ENCODE measurements at regions not wholly inside any gene's neighbourhood (a gene's known extent, or its start where the extent isn't known, plus 50 kb on each side); places are given as distances from the start of the nearest gene placed in this dataset.
"Not testable (repeated sequence)": the region's sequence is repeated elsewhere in the genome, so short reads cannot be mapped to it uniquely, and the experiment has no call there.

DNA sequence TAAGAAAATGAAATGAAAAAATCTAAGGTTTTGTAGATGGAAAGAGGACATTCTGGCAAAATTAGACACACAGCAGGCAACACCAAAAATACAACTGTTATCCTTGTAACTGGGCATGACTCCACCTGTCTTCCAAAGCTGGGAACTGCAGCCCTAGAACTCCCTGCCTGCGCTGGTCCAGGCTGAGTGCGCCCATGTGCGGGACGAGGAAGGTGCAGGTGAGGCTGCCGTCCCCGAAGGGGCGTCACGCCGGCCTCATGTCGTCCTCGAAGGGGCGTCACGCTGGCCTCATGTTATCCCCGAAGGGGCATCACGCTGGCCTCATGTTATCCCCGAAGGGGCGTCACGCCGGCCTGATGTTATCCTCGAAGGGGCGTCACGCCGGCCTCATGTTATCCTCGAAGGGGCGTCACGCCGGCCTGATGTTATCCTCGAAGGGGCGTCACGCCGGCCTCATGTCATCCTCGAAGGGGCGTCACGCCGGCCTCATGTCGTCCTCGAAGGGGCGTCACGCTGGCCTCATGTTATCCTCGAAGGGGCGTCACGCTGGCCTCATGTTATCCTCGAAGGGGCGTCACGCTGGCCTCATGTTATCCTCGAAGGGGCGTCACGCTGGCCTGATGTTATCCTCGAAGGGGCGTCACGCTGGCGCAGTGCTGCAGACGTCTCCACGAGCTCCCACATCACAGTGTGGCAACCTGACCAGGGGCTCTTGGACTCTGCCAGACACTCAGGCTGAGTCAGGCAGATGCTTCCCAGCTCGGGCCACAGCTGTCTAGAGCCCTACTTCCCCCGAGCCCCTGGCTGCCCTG is 100.3 kb upstream of the SALL3 start:
- DNase-seq (ENCODE audit: low spot score), result not testable (repeated sequence)

DNA sequence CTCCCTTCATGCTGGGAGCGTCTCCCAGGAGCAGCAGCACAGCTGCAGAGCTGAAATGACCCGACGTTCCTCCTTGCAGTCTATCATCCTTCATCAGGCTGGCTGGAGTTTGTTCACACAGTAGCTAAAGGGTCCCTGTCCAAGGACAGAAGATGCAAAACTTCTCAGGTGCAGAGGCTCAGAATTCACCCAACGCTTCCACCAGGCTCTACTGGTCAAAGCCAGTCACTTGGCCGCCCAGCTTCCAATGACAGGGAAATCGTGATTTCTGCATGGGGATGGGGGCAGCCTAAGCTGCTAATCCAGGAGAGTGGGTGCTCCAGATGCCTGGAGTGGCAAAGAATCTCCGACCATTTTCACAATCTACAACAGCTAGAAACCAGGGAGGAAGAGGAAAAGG is 97.0 kb upstream of the SALL3 start:
- DNase-seq (ENCODE audit: low spot score), result no peak

DNA sequence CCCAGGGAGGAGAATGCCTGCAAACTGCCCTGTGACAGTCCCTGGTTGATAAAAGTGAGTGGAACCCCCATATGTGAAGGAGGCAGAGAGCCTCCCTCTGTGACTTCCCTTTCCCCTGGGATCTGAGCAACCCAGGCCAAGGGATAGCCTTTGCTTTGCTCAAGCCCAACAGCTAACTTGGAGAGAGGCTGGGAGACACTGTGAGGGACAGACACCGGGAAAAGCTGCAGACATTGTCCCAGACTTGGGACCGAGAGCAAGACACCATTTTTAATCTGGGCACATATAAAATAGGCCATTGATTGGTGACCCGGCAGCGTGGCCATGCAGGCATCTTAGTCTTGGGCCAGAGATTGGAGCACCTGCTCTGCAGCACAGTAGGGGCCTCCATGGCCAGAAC is 96.1 kb upstream of the SALL3 start:
- no peak for DNase-seq (ENCODE audit: low spot score)

- no peak for DNase-seq (ENCODE audit: low spot score)
Observed at GRCh38 chr18:78884502-78884901, 95.1 kb upstream of the SALL3 start.

DNA sequence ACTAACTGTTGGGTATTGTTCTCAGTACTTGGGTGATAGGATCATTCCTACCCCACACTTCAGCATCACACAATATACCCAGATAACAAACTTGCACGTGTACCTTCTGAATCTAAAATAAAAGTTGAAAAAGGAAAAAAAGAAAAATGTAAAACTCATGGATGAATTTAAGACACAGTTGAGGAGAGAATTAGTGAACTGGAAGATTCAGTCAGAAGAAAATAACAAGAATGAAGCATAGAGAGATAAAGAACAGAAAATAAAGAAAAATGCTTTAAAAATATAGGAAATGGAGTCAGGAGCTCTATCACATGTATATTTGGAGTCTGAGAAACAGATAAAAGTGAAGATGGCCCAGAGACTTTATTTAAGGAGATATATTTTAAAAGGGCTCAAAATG is 90.4 kb upstream of the SALL3 start:
- no peak for DNase-seq (ENCODE audit: low spot score)

GRCh38 chr18:78890388-78890787 is 89.2 kb upstream of the SALL3 start:
- no peak for DNase-seq (ENCODE audit: low spot score)

GRCh38 chr18:78891185-78891762 is 88.3 kb upstream of the SALL3 start:
- no peak for DNase-seq (ENCODE audit: low spot score)

DNA sequence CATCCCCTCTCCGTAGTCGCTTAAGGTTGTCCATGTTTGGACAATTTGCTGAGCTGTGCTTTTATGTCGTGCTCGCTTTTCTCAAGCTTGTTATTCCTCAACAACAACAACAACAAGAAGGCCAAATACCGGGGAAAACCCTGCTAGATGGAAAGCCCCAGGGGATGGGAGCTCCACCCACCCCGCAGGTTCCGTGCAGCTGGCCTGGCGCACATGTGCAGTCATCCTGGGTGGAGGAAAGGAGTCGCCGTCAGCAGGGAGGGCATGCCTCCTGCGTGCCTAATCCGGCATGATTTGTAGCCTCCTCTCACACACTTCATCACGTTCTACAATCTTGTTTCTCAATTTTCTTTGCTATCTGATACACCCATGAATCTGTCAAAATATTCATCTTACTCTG is 87.4 kb upstream of the SALL3 start:
- DNase-seq (ENCODE audit: low spot score), result no peak

DNA sequence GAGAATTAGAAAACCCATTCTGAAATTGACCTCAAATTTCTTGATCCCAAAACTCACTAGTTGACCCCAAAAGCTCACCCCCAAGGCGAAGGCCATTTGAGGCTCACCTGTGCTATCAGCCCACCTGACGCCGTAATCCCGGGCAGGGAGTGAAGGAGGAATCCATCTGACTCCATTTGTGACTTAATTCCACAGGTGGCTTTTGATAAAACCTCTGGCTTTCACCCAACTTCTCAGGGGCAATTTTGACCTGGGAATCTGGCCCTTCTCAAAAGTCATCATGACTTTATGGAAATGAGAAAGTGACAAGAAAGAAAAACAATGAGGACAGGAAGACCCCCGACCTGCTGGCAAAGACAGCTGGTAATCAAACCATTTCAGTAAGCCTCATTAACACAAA is 86.9 kb upstream of the SALL3 start:
- DNase-seq (ENCODE audit: low spot score), result no peak

GRCh38 chr18:78893281-78894032 is 86.2 kb upstream of the SALL3 start:
- DNase-seq (ENCODE audit: low spot score), result no peak

DNA sequence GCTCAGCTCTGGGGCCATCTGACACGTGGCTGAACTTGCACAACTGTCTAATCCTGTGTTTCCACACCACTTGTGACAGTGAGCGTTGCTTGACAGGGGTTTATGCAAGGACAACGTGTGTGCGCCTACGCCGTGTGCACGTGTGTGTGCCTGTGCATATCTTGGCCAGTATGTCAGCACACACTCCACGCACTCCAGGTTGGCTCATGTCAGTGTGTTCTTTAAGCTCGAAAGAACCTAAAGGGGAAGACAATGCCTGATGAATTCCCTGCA is 85.6 kb upstream of the SALL3 start:
- DNase-seq (ENCODE audit: low spot score), result no peak

DNA sequence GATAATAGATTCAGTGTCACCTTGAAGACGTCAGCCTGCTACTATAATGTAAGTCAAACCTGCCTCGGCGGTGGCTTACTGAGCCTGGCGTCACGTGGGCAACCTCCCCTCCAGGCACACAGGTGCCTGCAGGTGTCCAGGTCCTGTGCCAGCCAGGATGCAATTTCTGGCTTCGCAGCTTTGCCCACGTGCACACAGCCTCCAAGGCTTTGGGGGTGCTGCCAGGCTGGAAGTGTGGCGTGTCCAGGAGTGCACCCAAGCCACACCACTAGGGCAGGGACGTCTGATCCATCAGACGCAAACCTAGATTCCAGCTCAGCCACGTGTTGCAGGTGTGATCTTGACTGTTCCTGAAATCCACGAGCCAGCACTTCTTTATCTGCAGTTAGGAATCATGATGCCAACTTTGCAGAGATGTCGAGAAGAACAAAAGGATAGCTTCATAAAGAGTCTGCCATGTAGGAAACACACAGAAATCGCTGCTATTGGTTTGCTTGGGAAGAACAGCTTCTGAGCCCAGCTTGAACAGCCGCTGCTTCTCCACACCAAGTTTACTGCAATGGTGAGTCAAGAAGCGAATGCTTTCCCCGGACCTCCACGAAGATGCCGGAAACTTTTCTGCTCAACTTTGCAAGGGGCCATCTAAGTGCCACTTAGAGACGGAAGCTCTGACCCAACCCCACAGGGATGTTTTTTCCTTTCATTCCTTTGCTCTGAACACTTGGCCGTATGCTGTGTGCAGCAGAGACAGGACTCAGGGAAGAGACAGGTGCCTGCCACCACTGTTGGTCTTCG is 84.2 kb upstream of the SALL3 start:
- DNase-seq (ENCODE audit: low spot score), result no peak

DNA sequence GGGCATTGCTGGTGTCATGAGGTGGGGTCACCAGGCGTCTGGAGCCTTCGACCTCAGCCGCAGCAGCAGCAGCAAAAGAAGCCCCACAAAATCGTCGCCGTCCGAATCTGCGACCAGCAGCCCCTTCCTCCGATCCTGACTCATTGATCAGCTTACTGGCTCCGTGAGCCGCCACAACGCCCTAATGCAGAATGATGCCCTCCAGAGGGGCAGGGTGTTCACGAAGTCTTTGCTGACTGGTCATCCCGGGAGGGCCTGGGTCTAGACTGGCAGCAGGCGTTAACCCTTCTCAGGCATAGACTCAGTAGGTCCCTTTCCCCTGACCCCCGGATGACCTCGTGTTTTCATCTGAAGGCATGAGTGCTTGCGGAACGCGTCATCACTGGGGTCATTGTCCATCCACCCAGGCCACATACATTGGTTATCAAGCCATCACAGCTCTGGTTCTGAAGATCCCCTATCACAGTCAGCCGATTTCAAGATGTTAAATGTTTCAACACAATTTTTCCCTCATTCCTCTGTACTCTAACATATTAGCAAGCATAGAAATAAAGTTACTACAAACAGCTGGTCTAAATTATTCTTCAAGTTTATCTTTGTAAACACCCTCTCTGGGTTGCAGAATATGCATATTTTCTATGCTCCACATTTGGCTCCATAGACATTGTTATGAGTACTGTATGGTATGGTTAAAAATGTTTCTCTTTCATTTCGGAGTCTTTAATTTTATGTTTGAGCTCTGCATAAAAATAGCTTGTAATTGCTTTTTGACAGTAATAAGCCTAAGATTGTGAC is 83.3 kb upstream of the SALL3 start:
- DNase-seq (ENCODE audit: low spot score), result no peak

DNA sequence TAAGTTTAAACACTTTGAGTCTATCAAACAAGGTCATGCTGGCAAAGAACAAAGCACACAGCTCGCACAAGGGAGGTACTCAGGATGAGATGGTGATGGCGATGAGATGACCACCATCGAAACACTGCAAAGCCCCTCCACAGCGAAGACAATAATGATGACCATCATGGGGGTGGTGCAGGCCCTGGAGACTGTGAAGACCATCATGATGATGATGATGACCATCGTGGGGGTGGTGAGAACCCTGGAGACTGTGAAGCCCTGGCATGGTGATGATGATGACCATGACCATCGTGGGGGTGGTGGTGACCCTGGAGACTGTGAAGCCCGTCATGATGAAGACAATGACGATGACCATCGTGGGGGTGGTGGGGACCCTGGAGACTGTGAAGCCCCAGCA is 81.6 kb upstream of the SALL3 start:
- no peak for DNase-seq (ENCODE audit: low spot score)

DNA sequence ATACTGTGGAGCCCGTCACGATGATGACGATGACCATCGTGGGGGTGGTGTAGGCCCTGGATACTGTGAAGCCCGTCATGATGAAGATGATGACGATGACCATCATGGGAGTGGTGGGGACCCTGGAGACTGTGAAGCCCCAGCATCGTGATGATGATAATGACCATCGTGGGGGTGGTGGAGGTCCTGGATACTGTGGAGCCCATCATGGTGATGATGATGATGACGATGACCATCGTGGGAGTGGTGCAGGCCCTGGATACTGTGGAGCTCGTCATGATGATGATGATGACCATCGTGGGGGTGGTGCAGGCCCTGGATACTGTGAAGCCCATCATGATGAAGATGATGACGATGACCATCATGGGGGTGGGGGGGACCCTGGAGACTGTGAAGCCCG is 81.0 kb upstream of the SALL3 start:
- peak; percentile 51 for DNase-seq (ENCODE audit: low spot score)

- DNase-seq (ENCODE audit: low spot score), result no peak
Observed at GRCh38 chr18:78899241-78899640, 80.4 kb upstream of the SALL3 start.

DNA sequence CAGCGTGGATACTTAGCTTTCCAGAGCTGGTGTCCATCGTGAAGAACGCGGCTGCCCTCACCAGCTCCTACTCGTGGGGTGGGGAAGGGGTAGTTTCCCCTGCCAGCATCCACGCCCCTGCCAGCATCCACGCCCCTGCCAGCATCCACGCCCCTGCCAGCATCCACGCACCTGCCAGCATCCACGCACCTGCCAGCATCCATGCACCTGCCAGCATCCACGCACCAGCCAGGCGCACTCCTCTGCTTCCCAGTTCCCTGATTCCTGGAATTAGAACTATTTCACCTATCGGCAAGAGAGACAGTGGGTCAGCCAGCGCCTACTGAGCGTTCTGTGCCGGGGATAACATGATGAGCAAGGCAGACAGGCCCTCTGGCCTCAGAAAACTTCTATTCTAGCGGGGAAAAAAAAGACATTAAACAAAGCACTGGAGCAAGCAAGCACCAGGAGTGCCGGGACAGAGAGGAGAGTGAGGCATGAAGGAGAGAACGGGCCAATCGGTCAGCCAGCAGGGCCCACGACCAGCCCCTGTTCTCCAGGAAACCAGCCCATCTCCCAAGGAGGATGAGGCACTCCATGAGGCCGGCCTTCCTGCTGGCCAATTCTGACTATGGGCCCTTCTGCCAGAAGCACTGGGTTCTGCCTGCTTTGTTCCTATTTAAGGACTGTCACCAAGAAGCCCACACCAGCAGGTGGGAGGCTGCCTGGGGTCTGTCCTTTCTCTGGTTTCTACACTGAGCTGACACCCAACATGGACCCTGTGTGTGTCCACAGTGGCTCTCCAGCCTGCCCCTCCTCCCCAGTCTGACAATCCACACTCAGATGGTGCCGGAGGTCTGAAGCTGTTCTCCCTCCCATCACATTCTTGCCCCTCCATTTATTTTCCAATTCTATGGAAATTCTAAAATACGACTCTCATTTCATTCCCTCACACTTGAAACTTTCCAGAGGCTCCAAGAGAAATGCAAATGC is 78.4 kb upstream of the SALL3 start:
- DNase-seq (ENCODE audit: low spot score), result peak; percentile 74

DNA sequence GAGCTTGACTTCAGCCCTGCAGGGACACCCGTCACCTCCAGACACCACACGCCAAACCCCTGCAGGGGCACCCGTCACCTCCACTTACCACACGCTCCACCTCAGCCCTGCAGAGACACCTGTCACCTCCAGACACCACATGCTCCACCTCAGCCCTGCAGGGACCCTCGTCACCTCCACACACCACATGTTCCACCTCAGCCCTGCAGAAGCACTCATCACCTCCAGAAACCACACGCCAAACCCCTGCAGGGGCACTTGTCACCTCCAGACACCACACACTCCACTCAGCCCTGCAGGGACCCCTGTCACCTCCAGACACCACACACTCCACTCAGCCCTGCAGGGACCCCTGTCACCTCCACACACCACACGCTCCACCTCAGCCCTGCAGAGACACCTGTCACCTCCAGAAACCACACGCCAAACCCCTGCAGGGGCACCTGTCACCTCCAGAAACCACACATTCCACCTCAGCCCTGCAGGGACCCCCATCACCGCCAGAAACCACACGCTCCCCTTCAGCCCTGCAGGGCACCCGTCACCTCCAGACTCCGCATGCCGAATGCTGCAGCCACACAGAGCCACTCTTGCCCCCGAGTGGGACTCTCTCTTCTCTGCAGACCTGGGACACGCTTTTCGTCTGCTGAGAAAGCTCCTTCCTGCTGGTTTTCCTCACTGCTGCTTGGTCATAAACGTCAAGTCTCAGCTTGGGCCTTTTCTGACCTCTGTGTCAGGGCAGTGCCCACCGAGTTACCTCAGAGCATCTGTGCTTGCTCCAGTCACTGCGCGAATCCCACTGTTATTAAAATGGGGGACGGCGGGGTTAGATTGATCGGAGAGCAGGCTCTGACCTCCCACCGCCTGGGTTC is 77.5 kb upstream of the SALL3 start:
- peak; percentile 76 for DNase-seq (ENCODE audit: low spot score)
